ENCODE measurements at regions not wholly inside any gene's neighbourhood (a gene's known extent, or its start where the extent isn't known, plus 50 kb on each side); places are given as distances from the start of the nearest gene placed in this dataset.
"Not testable (repeated sequence)": the region's sequence is repeated elsewhere in the genome, so short reads cannot be mapped to it uniquely, and the experiment has no call there.

GRCh38 chr6:112539355-112539754 lies 192.2 kb downstream of the RFPL4B start:
- H3K4me3 ChIP-seq = no peak overlapping the region
- 56% methylated on average over 2 of the region's 2 CpGs for WGBS (ENCODE audit: missing lambda C conversion rate)
- TF ChIP-seq HOXA7 (CRISPR knock-in tag; IDR thresholded peaks at IDR 0.05) (no peak), TP53 (CRISPR knock-in tag; IDR thresholded peaks at IDR 0.05) (no peak), EHMT2 (IDR thresholded peaks at IDR 0.05; ENCODE audit: low read depth) (no peak), KDM1A (IDR thresholded peaks at IDR 0.05; ENCODE audit: low read depth) (no peak), ZSCAN20 (CRISPR knock-in tag; IDR thresholded peaks at IDR 0.05) (no peak)
- DNase-seq (ENCODE audit: low read depth in 1 of 2, low spot score in 1 of 2) = no peak
- H3K9me3 ChIP-seq = no peaks in the 10 kb centered on the region
- H3K27ac ChIP-seq = no peak overlapping the region
- POLR2A ChIA-PET = no interaction called here
- no peak for ATAC-seq
- H3K4me1 ChIP-seq = no peaks in the 10 kb centered on the region
- CTCF ChIA-PET = no interaction called here
- H3K4me2 ChIP-seq = no peak overlapping the region
- no peak for FAIRE-seq

- H3K9me3 ChIP-seq, H3K4me1 ChIP-seq, ATAC-seq, H3K4me2 ChIP-seq, FAIRE-seq, H3K27ac ChIP-seq, CTCF ChIA-PET, POLR2A ChIA-PET, H3K4me3 ChIP-seq: not testable (repeated sequence)
- DNase-seq (ENCODE audit: low read depth in 1 of 2, low spot score in 1 of 2) = peak in 1 of 2 experiments; percentile 4
- 69% methylated on average over 1 of the region's 3 CpGs for WGBS (ENCODE audit: missing lambda C conversion rate)
Measured at GRCh38 chr6:112541847-112542246, 194.7 kb downstream of the RFPL4B start.

GRCh38 chr6:112547321-112548085 lies 200.4 kb downstream of the RFPL4B start:
- 54% methylated on average over 8 of the region's 8 CpGs for WGBS (ENCODE audit: missing lambda C conversion rate)
- POLR2A ChIA-PET; H3K4me2 ChIP-seq; H3K27ac ChIP-seq; H3K4me1 ChIP-seq; DNase-seq (ENCODE audit: low read depth in 1 of 2, low spot score in 1 of 2); FAIRE-seq; H3K9me3 ChIP-seq; H3K4me3 ChIP-seq; ATAC-seq; CTCF ChIA-PET: not testable (repeated sequence)

- Histone ChIP-seq H3K4me3 (no peak overlapping the region), H3K27ac (no peak overlapping the region), H3K4me2 (no peak overlapping the region), H3K9me3 (no peaks in the 10 kb centered on the region), H3K4me1 (no peaks in the 10 kb centered on the region)
- no peak for DNase-seq (ENCODE audit: low read depth in 1 of 2, low spot score in 1 of 2)
- no peak for TF ChIP-seq EP300 (IDR thresholded peaks at IDR 0.05)
- no peak for TF ChIP-seq FOXS1 (CRISPR knock-in tag; IDR thresholded peaks at IDR 0.05)
- no peak for TF ChIP-seq PBX3 (IDR thresholded peaks at IDR 0.05)
- TF ChIP-seq ATOH8 (CRISPR knock-in tag; IDR thresholded peaks at IDR 0.05; ENCODE audit: low read depth) = no peak
- TF ChIP-seq EHF (CRISPR knock-in tag; IDR thresholded peaks at IDR 0.05) = no peak
- TF ChIP-seq EHMT2 (IDR thresholded peaks at IDR 0.05; ENCODE audit: low read depth) = no peak
- no peak for TF ChIP-seq TFCP2L1 (CRISPR knock-in tag; IDR thresholded peaks at IDR 0.05)
- no peak for TF ChIP-seq POLR2A (IDR thresholded peaks at IDR 0.05; ENCODE audit: low read length)
- no peak for TF ChIP-seq JUN (IDR thresholded peaks at IDR 0.05)
- TF ChIP-seq HOXA7 (CRISPR knock-in tag; IDR thresholded peaks at IDR 0.05) = no peak
- no peak for TF ChIP-seq BCL3 (IDR thresholded peaks at IDR 0.05)
- TF ChIP-seq ELK1 (IDR thresholded peaks at IDR 0.05; ENCODE audit: low read depth, low read length) = no peak
- no peak for TF ChIP-seq CBX8 (IDR thresholded peaks at IDR 0.05)
- FAIRE-seq = no peak
- 92% methylated on average over 1 of the region's 1 CpG for WGBS (ENCODE audit: missing lambda C conversion rate)
- ChIA-PET POLR2A (no interaction called here), CTCF (no interaction called here)
- no peak for ATAC-seq
Measured at GRCh38 chr6:112549749-112550148, 202.6 kb downstream of the RFPL4B start.

All from A549 (cell line).